PFSK-1 (cell line): ENCODE measurements at regions not wholly inside any gene's neighbourhood (a gene's known extent, or its start where the extent isn't known, plus 50 kb on each side); places are given as distances from the start of the nearest gene placed in this dataset.

Experiments
- FOXP2 ChIP-seq: optimal IDR thresholded peaks from 2 replicates; pipeline ENCODE3; 2011; ENCODE audit warnings: borderline replicate concordance, control low read depth, inconsistent platforms; ENCODE audit not compliant: insufficient read depth; ENCODE audit errors: extremely low read length, extremely low read depth
- POLR2AphosphoS5 ChIP-seq: IDR thresholded peaks from 2 replicates; pipeline ENCODE4 v1.6.1; 2012; ENCODE audit warnings: low read depth, mild to moderate bottlenecking, control low read depth, low read length, moderate library complexity
- REST ChIP-seq, 2 experiments: IDR thresholded peaks; 2 replicates each; pipeline versions ENCODE4 v1.6.1 to v1.8.0; 2011 to 2012; ENCODE audit warnings: low read depth in 2 of 2, low read length in 2 of 2, control low read depth in 1 of 2, inconsistent platforms in 1 of 2, mild to moderate bottlenecking in 1 of 2, moderate library complexity in 1 of 2; ENCODE audit not compliant: insufficient read depth in 1 of 2
- SIN3A ChIP-seq: IDR thresholded peaks from 2 replicates; pipeline ENCODE4 v1.6.1; 2012; ENCODE audit warnings: mild to moderate bottlenecking, low read length, moderate library complexity, borderline replicate concordance; ENCODE audit not compliant: insufficient read depth
- TAF1 ChIP-seq: IDR thresholded peaks from 2 replicates; pipeline ENCODE4 v1.6.1; 2012; ENCODE audit warnings: low read length, control low read depth, borderline replicate concordance; ENCODE audit not compliant: insufficient read depth

DNA sequence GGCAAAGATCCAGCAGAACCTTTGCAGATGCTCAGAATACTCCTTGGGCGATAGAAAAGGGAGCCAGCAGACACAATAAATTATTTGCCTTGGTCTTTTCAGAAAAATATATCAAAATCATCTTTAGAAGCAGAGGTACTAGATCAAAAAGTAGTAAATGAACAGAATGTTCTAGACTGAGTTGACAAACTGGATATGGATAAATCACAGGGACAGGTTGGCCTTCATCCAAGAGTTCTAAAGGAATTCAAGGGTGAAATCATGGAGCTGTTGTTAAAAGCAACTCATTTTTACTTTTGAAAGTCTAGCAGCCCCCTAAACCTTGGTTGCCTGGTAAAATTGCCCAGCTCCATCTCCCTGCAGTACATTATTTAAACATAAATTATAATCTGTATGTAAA is 99.1 kb downstream of the PLCE1 start:
- TF ChIP-seq FOXP2 (no peak), POLR2AphosphoS5 (no peak), REST (IDR thresholded peaks at IDR 0.05; ENCODE audit: insufficient read depth in 1 of 2, low read depth in 2 of 2, low read length in 2 of 2) (no peak), SIN3A (no peak), TAF1 (no peak)

DNA sequence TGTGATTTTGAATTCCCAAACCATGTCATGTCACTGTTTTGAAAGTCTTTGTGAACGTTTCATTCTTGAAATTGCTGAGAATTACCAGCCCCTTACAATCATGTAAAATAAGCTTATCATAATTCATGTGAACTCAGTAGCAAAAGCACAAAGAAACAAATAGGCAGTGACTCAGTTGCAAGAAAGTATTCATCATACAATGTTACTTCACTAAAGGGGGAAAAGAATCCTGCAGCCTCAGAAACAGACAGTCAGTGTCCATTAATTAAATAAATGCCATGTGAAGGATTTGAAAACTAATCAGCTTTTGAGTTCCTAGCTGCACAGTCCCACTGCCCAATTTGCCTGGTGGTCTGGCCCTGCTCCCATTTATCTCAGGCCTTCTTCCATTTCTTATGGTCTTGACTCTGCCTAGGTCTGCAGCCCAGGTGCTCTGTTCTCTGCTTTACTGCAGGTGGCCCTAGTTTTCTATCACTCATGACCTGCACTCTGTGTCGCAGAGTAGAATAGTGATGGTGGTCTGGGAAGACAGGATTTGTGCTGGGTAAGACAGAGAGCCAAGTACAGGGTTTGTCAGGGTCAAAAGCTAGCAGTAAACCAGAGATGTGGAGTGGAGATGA is 99.7 kb downstream of the PLCE1 start:
- TF ChIP-seq TAF1 = no peak
- TF ChIP-seq SIN3A = no peak
- no peak for TF ChIP-seq REST (IDR thresholded peaks at IDR 0.05; ENCODE audit: insufficient read depth in 1 of 2, low read depth in 2 of 2, low read length in 2 of 2)
- no peak for TF ChIP-seq FOXP2
- TF ChIP-seq POLR2AphosphoS5 = no peak

DNA sequence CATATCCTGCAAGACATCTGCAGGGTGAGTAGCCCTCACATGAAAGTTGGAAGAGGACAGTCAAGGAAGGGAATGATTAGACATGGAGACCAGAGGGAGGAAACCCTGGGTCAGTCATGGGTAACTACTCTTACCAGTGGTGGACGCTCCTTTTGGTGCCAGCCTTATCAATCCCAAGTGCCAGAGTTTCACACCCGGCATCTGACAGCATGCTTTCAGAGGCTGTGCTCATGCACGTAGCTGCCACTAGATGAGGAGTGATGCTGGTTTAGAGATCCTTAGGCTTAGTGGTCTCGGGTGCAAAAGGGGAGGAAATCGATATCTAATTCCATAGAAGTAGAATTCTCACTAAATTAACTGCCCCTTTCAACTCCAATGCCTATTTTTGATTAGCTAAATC is 100.8 kb downstream of the PLCE1 start:
- TF ChIP-seq POLR2AphosphoS5 (no peak), SIN3A (no peak), REST (IDR thresholded peaks at IDR 0.05; ENCODE audit: insufficient read depth in 1 of 2, low read depth in 2 of 2, low read length in 2 of 2) (no peak), TAF1 (no peak), FOXP2 (no peak)

DNA sequence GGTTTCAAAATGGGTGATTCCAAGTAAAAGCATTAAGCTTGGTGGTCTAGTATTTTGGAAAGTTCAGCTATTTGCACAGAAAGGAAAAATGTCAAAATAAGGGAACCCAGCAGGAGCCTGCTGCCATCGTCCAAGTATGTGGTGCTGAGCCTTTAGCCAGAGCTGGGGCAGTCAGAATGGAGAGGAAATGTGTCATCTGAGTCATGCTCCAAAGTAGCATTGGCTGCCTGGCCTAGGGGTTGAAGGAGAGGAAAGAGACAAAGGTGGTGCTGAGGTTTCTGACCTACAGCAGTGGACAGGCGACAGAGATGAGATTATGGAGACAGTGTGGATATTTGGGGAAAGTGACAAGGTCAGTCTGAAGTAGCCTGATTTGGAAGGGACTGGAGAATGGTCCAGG is 103.9 kb downstream of the PLCE1 start:
- TF ChIP-seq REST (IDR thresholded peaks at IDR 0.05; ENCODE audit: insufficient read depth in 1 of 2, low read depth in 2 of 2, low read length in 2 of 2) = no peak
- no peak for TF ChIP-seq POLR2AphosphoS5
- TF ChIP-seq FOXP2 = no peak
- no peak for TF ChIP-seq SIN3A
- no peak for TF ChIP-seq TAF1
